Muscle layer of duodenum (tissue), 2 donors: ENCODE measurements at regions not wholly inside any gene's neighbourhood (a gene's known extent, or its start where the extent isn't known, plus 50 kb on each side); places are given as distances from the start of the nearest gene placed in this dataset.

ENCODE experiments used
- H3K27ac ChIP-seq: one replicate; pipeline ENCODE4 v1.7.0; 2013; ENCODE audit warnings: mild to moderate bottlenecking, low read length
- H3K27me3 ChIP-seq: one replicate; pipeline ENCODE4 v1.7.0; 2013; ENCODE audit warnings: low read depth, mild to moderate bottlenecking, control low read depth, low read length
- H3K36me3 ChIP-seq, 2 donors: one replicate each; pipeline ENCODE4 v1.7.0; 2013; ENCODE audit warnings: low read length in 2 of 2, control low read depth in 1 of 2, mild to moderate bottlenecking in 1 of 2; ENCODE audit not compliant: insufficient read depth in 2 of 2, control insufficient read depth in 1 of 2
- H3K4me1 ChIP-seq, 2 donors: one replicate each; pipeline ENCODE4 v1.7.0; 2013; ENCODE audit warnings: low read length in 2 of 2, mild to moderate bottlenecking in 2 of 2, control low read depth in 1 of 2, moderate library complexity in 1 of 2; ENCODE audit not compliant: insufficient read depth in 2 of 2, control insufficient read depth in 1 of 2
- H3K4me3 ChIP-seq, 2 donors: one replicate each; pipeline ENCODE4 v1.7.0; 2013; ENCODE audit warnings: low read length in 2 of 2, low read depth in 1 of 2, mild to moderate bottlenecking in 1 of 2
- H3K9me3 ChIP-seq, 2 donors: one replicate each; pipeline ENCODE4 v1.7.0; 2013; ENCODE audit warnings: low read length in 2 of 2, control low read depth in 1 of 2, mild to moderate bottlenecking in 1 of 2; ENCODE audit not compliant: control insufficient read depth in 1 of 2
- donor health status: healthy.

- Histone ChIP-seq H3K27ac (no peak overlapping the region), H3K9me3 (no peaks in the 10 kb centered on the region), H3K36me3 (no peaks in the 10 kb centered on the region), H3K4me1 (no peaks in the 10 kb centered on the region), H3K4me3 (no peak overlapping the region), H3K27me3 (no peaks in the 10 kb centered on the region)
Measured at GRCh38 chr1:55400508-55400907, 185.3 kb upstream of the USP24 start.

- Histone ChIP-seq H3K4me1 (no peaks in the 10 kb centered on the region), H3K36me3 (no peaks in the 10 kb centered on the region), H3K9me3 (no peaks in the 10 kb centered on the region), H3K27ac (no peak overlapping the region), H3K27me3 (no peaks in the 10 kb centered on the region), H3K4me3 (no peak overlapping the region)
Measured at GRCh38 chr1:55399346-55399745, 184.2 kb upstream of the USP24 start.

- Histone ChIP-seq H3K9me3 (peaks cover 0 to 2% of the 10 kb centered on the region in 2 donors), H3K27ac (no peak overlapping the region), H3K4me3 (no peak overlapping the region), H3K36me3 (no peaks in the 10 kb centered on the region), H3K4me1 (no peaks in the 10 kb centered on the region), H3K27me3 (no peaks in the 10 kb centered on the region)
Measured at GRCh38 chr1:55396381-55396891, 181.3 kb upstream of the USP24 start.

GRCh38 chr1:55388960-55389359, 173.8 kb upstream of the USP24 start:
- H3K27me3 ChIP-seq = no peaks in the 10 kb centered on the region
- H3K4me3 ChIP-seq = no peak overlapping the region
- H3K9me3 ChIP-seq = peaks cover 0 to 2% of the 10 kb centered on the region in 2 donors
- no peak overlapping the region for H3K27ac ChIP-seq
- H3K4me1 ChIP-seq = no peaks in the 10 kb centered on the region
- H3K36me3 ChIP-seq = no peaks in the 10 kb centered on the region

GRCh38 chr1:55387145-55387544, 172.0 kb upstream of the USP24 start:
- H3K27ac ChIP-seq = no peak overlapping the region
- H3K36me3 ChIP-seq = no peaks in the 10 kb centered on the region
- H3K27me3 ChIP-seq = no peaks in the 10 kb centered on the region
- H3K4me1 ChIP-seq = no peaks in the 10 kb centered on the region
- no peaks in the 10 kb centered on the region for H3K9me3 ChIP-seq
- no peak overlapping the region for H3K4me3 ChIP-seq

- no peaks in the 10 kb centered on the region for H3K9me3 ChIP-seq
- H3K4me3 ChIP-seq = no peak overlapping the region
Measured at GRCh38 chr1:55386456-55386855, 171.3 kb upstream of the USP24 start.

GRCh38 chr1:55385402-55386018, 170.3 kb upstream of the USP24 start:
- H3K27ac ChIP-seq = no peak overlapping the region
- no peaks in the 10 kb centered on the region for H3K36me3 ChIP-seq
- H3K4me1 ChIP-seq = no peaks in the 10 kb centered on the region
- no peak overlapping the region for H3K4me3 ChIP-seq
- no peaks in the 10 kb centered on the region for H3K9me3 ChIP-seq
- no peaks in the 10 kb centered on the region for H3K27me3 ChIP-seq

More at GRCh38 chr1:55386456-55386855, 171.3 kb upstream of the USP24 start:
- H3K27me3 ChIP-seq = no peaks in the 10 kb centered on the region
- no peaks in the 10 kb centered on the region for H3K36me3 ChIP-seq
- H3K4me1 ChIP-seq = no peaks in the 10 kb centered on the region
- H3K27ac ChIP-seq = no peak overlapping the region

- no peaks in the 10 kb centered on the region for H3K36me3 ChIP-seq
- no peaks in the 10 kb centered on the region for H3K27me3 ChIP-seq
- no peaks in the 10 kb centered on the region for H3K4me1 ChIP-seq
- H3K4me3 ChIP-seq = no peak overlapping the region
- no peaks in the 10 kb centered on the region for H3K9me3 ChIP-seq
- no peak overlapping the region for H3K27ac ChIP-seq
Measured at GRCh38 chr1:55384637-55385036, 169.5 kb upstream of the USP24 start.

- H3K27me3 ChIP-seq = no peaks in the 10 kb centered on the region
- no peak overlapping the region for H3K27ac ChIP-seq
- H3K36me3 ChIP-seq = no peaks in the 10 kb centered on the region
- no peaks in the 10 kb centered on the region for H3K4me1 ChIP-seq
- H3K4me3 ChIP-seq = no peak overlapping the region
- H3K9me3 ChIP-seq = no peaks in the 10 kb centered on the region
Measured at GRCh38 chr1:55382806-55383305, 167.7 kb upstream of the USP24 start.

- no peaks in the 10 kb centered on the region for H3K4me1 ChIP-seq
- H3K27ac ChIP-seq = no peak overlapping the region
- H3K4me3 ChIP-seq = no peak overlapping the region
- no peaks in the 10 kb centered on the region for H3K9me3 ChIP-seq
- H3K27me3 ChIP-seq = no peaks in the 10 kb centered on the region
- H3K36me3 ChIP-seq = no peaks in the 10 kb centered on the region
Measured at GRCh38 chr1:55381983-55382382, 166.8 kb upstream of the USP24 start.

- no peaks in the 10 kb centered on the region for H3K36me3 ChIP-seq
- H3K27me3 ChIP-seq = no peaks in the 10 kb centered on the region
- no peaks in the 10 kb centered on the region for H3K4me1 ChIP-seq
- H3K27ac ChIP-seq = no peak overlapping the region
- H3K9me3 ChIP-seq = no peaks in the 10 kb centered on the region
- H3K4me3 ChIP-seq = no peak overlapping the region
Measured at GRCh38 chr1:55381491-55381890, 166.3 kb upstream of the USP24 start.
